DND-41 (cell line): ENCODE measurements at regions not wholly inside any gene's neighbourhood (a gene's known extent, or its start where the extent isn't known, plus 50 kb on each side); places are given as distances from the start of the nearest gene placed in this dataset.

Experiments used
- EZH2 ChIP-seq: IDR thresholded peaks from 3 replicates; pipeline ENCODE4 v1.6.1; 2012; ENCODE audit warnings: borderline replicate concordance, low read depth, mild to moderate bottlenecking, moderate library complexity, low read length, inconsistent platforms; ENCODE audit not compliant: severe bottlenecking
- TF ChIP-seq, protein P1 (sequence below): IDR thresholded peaks from 2 replicates; pipeline ENCODE4 v1.5.1; 2012; ENCODE audit warnings: borderline replicate concordance, low read length, moderate library complexity, mild to moderate bottlenecking; ENCODE audit not compliant: poor library complexity, severe bottlenecking; ENCODE audit errors: extremely low read depth

DNA sequence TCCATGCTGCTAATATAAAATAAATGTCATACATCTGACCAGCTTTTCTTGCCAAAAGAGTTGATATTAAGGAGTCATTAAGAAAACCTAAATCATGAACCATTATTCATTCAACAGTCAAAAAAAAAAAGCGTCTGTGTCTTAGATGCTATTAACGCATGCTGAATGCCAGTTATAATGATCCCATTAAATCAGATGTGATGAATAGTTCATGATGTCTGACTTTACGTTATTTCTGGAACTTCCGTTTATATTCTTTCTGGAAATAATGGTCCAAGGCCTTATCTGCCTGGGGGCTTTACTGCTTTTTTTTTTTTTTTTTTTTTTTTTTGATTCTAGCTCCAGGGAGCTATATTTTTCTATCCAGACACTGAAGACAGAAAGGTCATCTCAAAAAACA is 877.1 kb downstream of the HACE1 start:
- TF ChIP-seq EZH2: no peak
- TF ChIP-seq, protein P1, sequence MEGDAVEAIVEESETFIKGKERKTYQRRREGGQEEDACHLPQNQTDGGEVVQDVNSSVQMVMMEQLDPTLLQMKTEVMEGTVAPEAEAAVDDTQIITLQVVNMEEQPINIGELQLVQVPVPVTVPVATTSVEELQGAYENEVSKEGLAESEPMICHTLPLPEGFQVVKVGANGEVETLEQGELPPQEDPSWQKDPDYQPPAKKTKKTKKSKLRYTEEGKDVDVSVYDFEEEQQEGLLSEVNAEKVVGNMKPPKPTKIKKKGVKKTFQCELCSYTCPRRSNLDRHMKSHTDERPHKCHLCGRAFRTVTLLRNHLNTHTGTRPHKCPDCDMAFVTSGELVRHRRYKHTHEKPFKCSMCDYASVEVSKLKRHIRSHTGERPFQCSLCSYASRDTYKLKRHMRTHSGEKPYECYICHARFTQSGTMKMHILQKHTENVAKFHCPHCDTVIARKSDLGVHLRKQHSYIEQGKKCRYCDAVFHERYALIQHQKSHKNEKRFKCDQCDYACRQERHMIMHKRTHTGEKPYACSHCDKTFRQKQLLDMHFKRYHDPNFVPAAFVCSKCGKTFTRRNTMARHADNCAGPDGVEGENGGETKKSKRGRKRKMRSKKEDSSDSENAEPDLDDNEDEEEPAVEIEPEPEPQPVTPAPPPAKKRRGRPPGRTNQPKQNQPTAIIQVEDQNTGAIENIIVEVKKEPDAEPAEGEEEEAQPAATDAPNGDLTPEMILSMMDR: no peak
